ENCODE measurements at regions not wholly inside any gene's neighbourhood (a gene's known extent, or its start where the extent isn't known, plus 50 kb on each side); places are given as distances from the start of the nearest gene placed in this dataset.

GRCh38 chrX:122555925-122556324, 628.2 kb upstream of the GRIA3 start:
- Histone ChIP-seq H3K9me3 (ENCODE audit: insufficient read depth, low read length) (no peaks in the 10 kb centered on the region), H3K27ac (ENCODE audit: low read depth, low read length) (no peak overlapping the region), H3K36me3 (ENCODE audit: low read length) (no peaks in the 10 kb centered on the region), H2AFZ (ENCODE audit: low read depth, low read length, severe bottlenecking) (no peak overlapping the region), H3K79me2 (ENCODE audit: insufficient read depth, low read length) (no peaks in the 10 kb centered on the region), H4K20me1 (ENCODE audit: low read depth, low read length) (no peaks in the 10 kb centered on the region), H3K4me2 (ENCODE audit: low read depth, low read length, poor library complexity, severe bottlenecking) (no peak overlapping the region), H3K9ac (ENCODE audit: low read length) (no peak overlapping the region), H3K4me3 (ENCODE audit: insufficient read depth, low read length, poor library complexity, severe bottlenecking) (no peak overlapping the region), H3F3A (ENCODE audit: insufficient read depth) (no peaks in the 10 kb centered on the region), H3K9me2 (replicated peaks; ENCODE audit: insufficient read depth, low read length) (no peaks in the 10 kb centered on the region), H3K27me3 (ENCODE audit: low read length) (no peaks in the 10 kb centered on the region)
- TF ChIP-seq EZH2phosphoT487 (conservative IDR thresholded peaks at IDR 0.05; ENCODE audit: low read length) = no peak
- TF ChIP-seq, protein P1, sequence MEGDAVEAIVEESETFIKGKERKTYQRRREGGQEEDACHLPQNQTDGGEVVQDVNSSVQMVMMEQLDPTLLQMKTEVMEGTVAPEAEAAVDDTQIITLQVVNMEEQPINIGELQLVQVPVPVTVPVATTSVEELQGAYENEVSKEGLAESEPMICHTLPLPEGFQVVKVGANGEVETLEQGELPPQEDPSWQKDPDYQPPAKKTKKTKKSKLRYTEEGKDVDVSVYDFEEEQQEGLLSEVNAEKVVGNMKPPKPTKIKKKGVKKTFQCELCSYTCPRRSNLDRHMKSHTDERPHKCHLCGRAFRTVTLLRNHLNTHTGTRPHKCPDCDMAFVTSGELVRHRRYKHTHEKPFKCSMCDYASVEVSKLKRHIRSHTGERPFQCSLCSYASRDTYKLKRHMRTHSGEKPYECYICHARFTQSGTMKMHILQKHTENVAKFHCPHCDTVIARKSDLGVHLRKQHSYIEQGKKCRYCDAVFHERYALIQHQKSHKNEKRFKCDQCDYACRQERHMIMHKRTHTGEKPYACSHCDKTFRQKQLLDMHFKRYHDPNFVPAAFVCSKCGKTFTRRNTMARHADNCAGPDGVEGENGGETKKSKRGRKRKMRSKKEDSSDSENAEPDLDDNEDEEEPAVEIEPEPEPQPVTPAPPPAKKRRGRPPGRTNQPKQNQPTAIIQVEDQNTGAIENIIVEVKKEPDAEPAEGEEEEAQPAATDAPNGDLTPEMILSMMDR (IDR thresholded peaks at IDR 0.05; ENCODE audit: insufficient read depth, low read length, poor library complexity, severe bottlenecking) = no peak

- TF ChIP-seq, protein P1 (IDR thresholded peaks at IDR 0.05; ENCODE audit: insufficient read depth, low read length, poor library complexity, severe bottlenecking) = no peak
- TF ChIP-seq EZH2phosphoT487 (conservative IDR thresholded peaks at IDR 0.05; ENCODE audit: low read length) = no peak
These were observed 618.1 kb upstream of the GRIA3 start for GRCh38 chrX:122565952-122566351.

DNA sequence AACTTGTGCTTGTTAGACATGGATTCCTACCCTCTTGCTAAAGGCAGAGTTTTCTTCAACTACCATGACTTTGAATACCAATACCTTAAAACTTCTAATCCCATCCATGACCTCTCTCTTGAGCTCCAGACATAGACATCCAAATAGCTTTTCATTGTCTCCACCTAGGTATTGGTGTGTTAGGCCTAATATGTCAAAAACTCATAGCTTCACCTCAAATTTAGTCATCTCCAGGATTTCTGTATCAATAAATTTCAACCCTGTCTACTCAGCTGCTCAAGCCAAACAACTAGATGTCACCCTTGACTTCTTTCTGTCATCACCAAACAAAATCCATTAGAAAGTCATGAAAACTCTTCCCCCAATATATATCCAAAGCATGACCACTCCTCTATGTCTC, 617.7 kb upstream of the GRIA3 start:
- Histone ChIP-seq H4K20me1 (ENCODE audit: low read depth, low read length) (no peaks in the 10 kb centered on the region), H3K4me2 (ENCODE audit: low read depth, low read length, poor library complexity, severe bottlenecking) (no peak overlapping the region), H3K27ac (ENCODE audit: low read depth, low read length) (no peak overlapping the region), H3K9me3 (ENCODE audit: insufficient read depth, low read length) (no peaks in the 10 kb centered on the region), H3K27me3 (ENCODE audit: low read length) (no peaks in the 10 kb centered on the region), H3K36me3 (ENCODE audit: low read length) (no peaks in the 10 kb centered on the region), H3K4me3 (ENCODE audit: insufficient read depth, low read length, poor library complexity, severe bottlenecking) (no peak overlapping the region), H3K9ac (ENCODE audit: low read length) (no peak overlapping the region), H2AFZ (ENCODE audit: low read depth, low read length, severe bottlenecking) (no peak overlapping the region), H3K79me2 (ENCODE audit: insufficient read depth, low read length) (no peaks in the 10 kb centered on the region), H3K9me2 (replicated peaks; ENCODE audit: insufficient read depth, low read length) (no peaks in the 10 kb centered on the region), H3F3A (ENCODE audit: insufficient read depth) (no peaks in the 10 kb centered on the region)
- no peak for TF ChIP-seq EZH2phosphoT487 (conservative IDR thresholded peaks at IDR 0.05; ENCODE audit: low read length)
- TF ChIP-seq, protein P1 (IDR thresholded peaks at IDR 0.05; ENCODE audit: insufficient read depth, low read length, poor library complexity, severe bottlenecking) = no peak

More at GRCh38 chrX:122565952-122566351, 618.1 kb upstream of the GRIA3 start:
- Histone ChIP-seq H3K79me2 (ENCODE audit: insufficient read depth, low read length) (no peaks in the 10 kb centered on the region), H3K4me2 (ENCODE audit: low read depth, low read length, poor library complexity, severe bottlenecking) (no peak overlapping the region), H3K4me3 (ENCODE audit: insufficient read depth, low read length, poor library complexity, severe bottlenecking) (no peak overlapping the region), H2AFZ (ENCODE audit: low read depth, low read length, severe bottlenecking) (no peak overlapping the region), H3K27me3 (ENCODE audit: low read length) (no peaks in the 10 kb centered on the region), H3K36me3 (ENCODE audit: low read length) (no peaks in the 10 kb centered on the region), H3K9ac (ENCODE audit: low read length) (no peak overlapping the region), H3K9me2 (replicated peaks; ENCODE audit: insufficient read depth, low read length) (no peaks in the 10 kb centered on the region), H3K27ac (ENCODE audit: low read depth, low read length) (no peak overlapping the region), H3F3A (ENCODE audit: insufficient read depth) (no peaks in the 10 kb centered on the region), H4K20me1 (ENCODE audit: low read depth, low read length) (no peaks in the 10 kb centered on the region), H3K9me3 (ENCODE audit: insufficient read depth, low read length) (no peaks in the 10 kb centered on the region)
